Activated T-helper 2 cell treated with anti-CD3 and anti-CD28 coated beads, Interferon-gamma antibody, Interleukin-2, Interleukin-4, amounts not matched to agents 10 μg/mL and 5 μg/mL and 100 μg/mL, durations not matched to agents 14 hours and 24 hours and 36 hours (primary cell): ENCODE measurements at regions not wholly inside any gene's neighbourhood (a gene's known extent, or its start where the extent isn't known, plus 50 kb on each side); places are given as distances from the start of the nearest gene placed in this dataset.

Experiments
- DNase-seq: peaks from one replicate; pipeline ENCODE4 v3.0.0; 2021; ENCODE audit warnings: low spot score
- H3K27ac Mint-ChIP-seq: one replicate; pipeline ENCODE4 v1.8.0; 2021; ENCODE audit warnings: mixed read lengths
- H3K27me3 Mint-ChIP-seq: one replicate; pipeline ENCODE4 v1.8.0; 2021; ENCODE audit warnings: low read depth, mixed read lengths
- H3K36me3 Mint-ChIP-seq: one replicate; pipeline ENCODE4 v1.8.0; 2021; ENCODE audit warnings: low read depth, mixed read lengths
- H3K4me1 Mint-ChIP-seq: one replicate; pipeline ENCODE4 v1.8.0; 2021; ENCODE audit warnings: low read depth, mixed read lengths
- H3K4me3 Mint-ChIP-seq: one replicate; pipeline ENCODE4 v1.8.0; 2021; ENCODE audit warnings: low read depth, mild to moderate bottlenecking, moderate library complexity, mixed read lengths
- H3K9me3 Mint-ChIP-seq: one replicate; pipeline ENCODE4 v1.8.0; 2021; ENCODE audit warnings: mixed read lengths
- intact Hi-C: fragments of 100-400 bp; cut with micrococcal nuclease; formaldehyde crosslinking; loops from one replicate; pipeline ENCODE4 v1.15.1; 2023

DNA sequence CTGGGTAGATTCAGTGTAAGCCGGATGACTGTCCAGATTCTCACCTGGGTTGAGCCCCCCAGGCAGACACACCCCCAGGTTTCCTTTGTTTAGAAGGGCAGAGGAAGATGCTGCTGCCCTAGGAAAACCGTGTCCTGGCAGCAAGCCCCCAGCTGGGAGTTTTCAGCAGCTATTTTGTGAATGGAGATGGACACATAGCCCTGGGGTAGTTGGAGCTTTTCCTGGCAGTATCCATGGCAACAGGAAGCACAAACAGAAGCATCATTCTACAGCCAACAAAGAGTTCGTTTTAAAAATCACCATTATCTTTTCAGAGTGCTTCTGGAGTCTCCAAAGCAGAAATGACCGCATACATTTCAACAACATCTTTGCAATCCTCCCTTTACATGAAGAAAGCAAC is 245.5 kb downstream of the BRD1 start:
- Mint-ChIP-seq H3K27ac (no peak overlapping the region), H3K27me3 (no peaks in the 10 kb centered on the region), H3K4me3 (no peak overlapping the region), H3K36me3 (peaks cover 3% of the 10 kb centered on the region), H3K4me1 (no peaks in the 10 kb centered on the region), H3K9me3 (no peaks in the 10 kb centered on the region)
- DNase-seq: no peak
- intact Hi-C loops: no loop called here

DNA sequence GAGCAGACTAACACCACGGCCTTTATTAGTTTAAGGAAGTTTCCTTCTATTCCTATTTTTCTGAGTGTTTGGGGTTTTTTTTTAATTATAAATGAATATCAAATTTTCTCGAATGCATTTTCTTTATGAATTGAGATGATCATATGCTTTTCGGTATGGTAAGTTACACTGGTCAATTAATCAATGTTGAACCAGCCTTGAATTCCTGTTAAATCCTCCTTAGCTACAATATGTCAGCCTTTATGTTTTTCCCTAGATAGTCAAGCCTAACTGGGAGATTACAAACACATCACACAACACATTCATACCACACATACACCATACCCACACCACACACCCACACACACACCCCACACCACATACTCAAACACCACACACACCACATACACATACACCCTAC is 247.6 kb downstream of the BRD1 start:
- Mint-ChIP-seq H3K27ac (no peak overlapping the region), H3K4me1 (no peaks in the 10 kb centered on the region), H3K9me3 (no peaks in the 10 kb centered on the region), H3K27me3 (no peaks in the 10 kb centered on the region), H3K36me3 (peaks cover 3% of the 10 kb centered on the region), H3K4me3 (no peak overlapping the region)
- intact Hi-C loops: no loop called here
- no peak for DNase-seq

DNA sequence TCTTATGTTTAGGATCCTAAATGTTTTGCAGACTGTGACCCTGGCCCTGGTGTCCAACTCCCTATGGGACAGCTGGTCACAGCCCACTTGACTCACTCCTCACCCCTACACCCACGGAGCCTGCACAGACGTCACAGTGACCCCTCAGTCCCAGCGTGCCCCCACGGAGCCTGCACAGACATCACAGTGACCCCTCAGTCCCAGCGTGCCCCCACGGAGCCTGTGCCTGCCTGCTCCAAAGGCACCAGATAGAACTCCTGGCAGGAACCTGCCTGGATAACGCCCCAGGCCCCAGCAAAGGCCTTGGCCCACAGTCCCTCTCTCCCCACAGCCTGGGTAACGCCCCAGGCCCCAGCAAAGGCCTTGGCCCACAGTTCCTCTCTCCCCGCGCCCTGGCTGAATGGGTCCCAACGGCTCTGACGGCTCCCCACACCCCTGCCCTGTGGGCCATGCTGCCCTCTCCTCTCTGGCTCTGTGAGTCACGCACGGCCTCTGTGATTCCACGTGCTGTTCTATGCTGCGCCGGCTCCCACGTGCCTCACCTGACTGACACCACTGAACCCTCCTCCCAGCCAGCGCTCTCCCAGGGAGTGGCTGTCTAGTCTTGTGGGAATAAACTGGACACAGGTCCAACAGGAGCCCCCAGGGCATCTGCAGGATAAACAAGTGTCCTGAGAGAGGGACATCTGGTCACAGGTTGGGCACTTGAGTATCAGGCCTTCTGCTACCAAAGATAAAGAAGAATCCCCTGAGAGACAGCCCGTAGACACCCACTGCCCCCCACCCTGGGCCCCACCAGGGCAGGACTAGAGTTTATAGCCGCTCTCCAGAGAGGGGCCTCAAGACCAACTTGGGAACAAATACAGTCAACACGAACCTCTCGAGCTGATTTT is 250.3 kb downstream of the BRD1 start:
- Mint-ChIP-seq H3K27ac (no peak overlapping the region), H3K4me1 (no peaks in the 10 kb centered on the region), H3K27me3 (no peaks in the 10 kb centered on the region), H3K4me3 (no peak overlapping the region), H3K9me3 (no peaks in the 10 kb centered on the region), H3K36me3 (no peaks in the 10 kb centered on the region)
- no peak for DNase-seq
- intact Hi-C loops: no loop called here

- intact Hi-C loops: no loop called here
- no peaks in the 10 kb centered on the region for H3K4me1 Mint-ChIP-seq
- DNase-seq: no peak
- H3K9me3 Mint-ChIP-seq: no peaks in the 10 kb centered on the region
- no peak overlapping the region for H3K4me3 Mint-ChIP-seq
- no peak overlapping the region for H3K27ac Mint-ChIP-seq
- no peaks in the 10 kb centered on the region for H3K27me3 Mint-ChIP-seq
- no peaks in the 10 kb centered on the region for H3K36me3 Mint-ChIP-seq
Observed at GRCh38 chr22:49576241-49577141, 251.2 kb downstream of the BRD1 start.

DNA sequence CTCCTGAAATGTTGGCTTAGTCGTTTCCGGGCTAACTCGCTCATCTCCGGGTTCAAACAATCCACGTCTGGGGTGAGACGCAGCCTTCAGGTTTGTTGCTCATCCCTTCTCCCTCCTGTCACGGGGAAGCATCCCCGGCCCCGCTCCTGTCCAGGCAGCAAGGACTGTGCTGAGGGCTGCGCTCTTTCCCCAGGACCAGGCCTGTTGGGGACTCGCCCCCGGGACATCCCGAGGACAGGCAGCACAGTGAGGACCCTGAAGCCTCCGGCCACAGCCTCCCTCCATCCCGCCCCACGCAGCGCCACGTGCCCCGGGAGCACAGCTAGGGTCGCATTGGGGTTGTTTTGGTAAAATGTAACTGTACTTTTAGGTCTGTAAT is 252.0 kb downstream of the BRD1 start:
- intact Hi-C loops: no loop called here
- no peak for DNase-seq
- H3K27me3 Mint-ChIP-seq: no peaks in the 10 kb centered on the region

GRCh38 chr22:49574881-49575702 is 252.6 kb downstream of the BRD1 start:
- H3K27me3 Mint-ChIP-seq: no peaks in the 10 kb centered on the region
- H3K9me3 Mint-ChIP-seq: no peaks in the 10 kb centered on the region
- no peak overlapping the region for H3K27ac Mint-ChIP-seq

More for the DNA sequence above, 252.0 kb downstream of the BRD1 start:
- Mint-ChIP-seq H3K27ac (no peak overlapping the region), H3K9me3 (no peaks in the 10 kb centered on the region), H3K4me1 (no peaks in the 10 kb centered on the region), H3K36me3 (no peaks in the 10 kb centered on the region), H3K4me3 (no peak overlapping the region)

DNA sequence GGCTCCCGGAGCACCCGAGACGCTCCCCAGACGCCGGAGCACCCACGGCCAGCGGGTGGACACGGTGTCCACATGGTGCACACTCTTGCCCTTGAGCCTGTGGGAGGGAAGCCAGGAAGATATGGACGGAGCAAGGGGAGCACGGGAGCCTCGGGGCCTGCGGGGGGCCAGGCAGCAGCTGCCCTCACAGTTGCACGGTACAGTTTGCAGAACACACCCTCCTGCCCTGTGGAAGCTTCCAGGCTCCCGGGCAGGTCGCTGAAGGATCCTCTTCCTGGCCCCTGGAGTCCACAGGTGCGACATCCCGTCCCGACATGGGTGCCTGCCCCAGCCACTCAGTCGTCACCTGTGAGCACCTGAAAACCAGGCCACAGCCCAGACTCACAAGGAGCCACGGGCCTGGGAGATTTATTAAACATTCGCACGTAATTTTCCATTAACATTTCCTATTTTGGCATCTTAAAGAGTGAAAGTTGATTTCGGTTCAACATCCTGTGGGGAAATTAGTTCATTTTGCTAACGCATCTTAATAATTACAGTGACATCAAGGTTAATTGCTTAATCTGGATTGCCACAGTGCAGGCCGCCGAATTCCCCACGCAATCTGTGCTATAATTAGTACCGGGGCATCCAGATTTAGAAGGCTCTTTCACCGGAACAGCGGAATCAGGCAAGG is 253.3 kb downstream of the BRD1 start:
- no peaks in the 10 kb centered on the region for H3K4me1 Mint-ChIP-seq
- no peak overlapping the region for H3K27ac Mint-ChIP-seq
- no peaks in the 10 kb centered on the region for H3K9me3 Mint-ChIP-seq
- DNase-seq: no peak
- H3K4me3 Mint-ChIP-seq: no peak overlapping the region
- intact Hi-C loops: no loop called here
- H3K36me3 Mint-ChIP-seq: no peaks in the 10 kb centered on the region
- H3K27me3 Mint-ChIP-seq: no peaks in the 10 kb centered on the region

More at GRCh38 chr22:49574881-49575702, 252.6 kb downstream of the BRD1 start:
- intact Hi-C loops: no loop called here
- Mint-ChIP-seq H3K4me3 (no peak overlapping the region), H3K36me3 (no peaks in the 10 kb centered on the region), H3K4me1 (no peaks in the 10 kb centered on the region)
- DNase-seq: no peak

DNA sequence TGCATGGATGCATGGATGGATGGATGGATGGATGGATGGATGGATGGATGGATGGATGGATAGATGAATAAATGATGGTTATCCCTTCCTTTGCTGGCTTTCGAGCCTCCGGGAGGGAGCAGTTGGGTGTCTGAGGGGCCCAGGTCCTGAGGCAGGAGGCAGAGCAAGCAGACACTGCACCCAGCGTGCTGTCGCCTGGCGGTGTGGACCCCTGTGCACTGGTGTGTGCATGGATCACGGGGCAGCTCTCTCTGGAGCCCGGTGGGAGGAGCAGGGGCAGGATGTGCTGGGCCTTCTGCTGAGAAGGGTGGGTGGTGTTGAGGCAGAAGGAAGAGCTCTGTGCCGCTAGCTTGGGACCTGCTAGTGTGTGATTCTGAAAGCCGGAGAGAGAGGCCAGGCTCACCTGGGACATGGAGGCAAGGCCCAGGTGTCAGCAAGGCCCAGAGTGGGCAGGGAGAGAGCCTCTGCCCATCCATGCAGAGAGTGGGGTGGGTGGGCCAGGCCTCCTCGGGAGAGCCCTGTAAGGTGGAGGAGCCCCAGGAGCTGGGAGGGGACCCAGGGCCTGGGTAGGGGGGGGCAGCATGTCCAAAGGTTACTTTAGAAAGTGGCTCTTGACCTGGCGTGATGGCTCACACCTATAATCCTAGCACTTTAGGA is 254.4 kb downstream of the BRD1 start:
- intact Hi-C loops: no loop called here
- Mint-ChIP-seq H3K27ac (no peak overlapping the region), H3K9me3 (no peaks in the 10 kb centered on the region), H3K36me3 (no peaks in the 10 kb centered on the region), H3K4me1 (no peaks in the 10 kb centered on the region), H3K27me3 (no peaks in the 10 kb centered on the region), H3K4me3 (no peak overlapping the region)
- no peak for DNase-seq

DNA sequence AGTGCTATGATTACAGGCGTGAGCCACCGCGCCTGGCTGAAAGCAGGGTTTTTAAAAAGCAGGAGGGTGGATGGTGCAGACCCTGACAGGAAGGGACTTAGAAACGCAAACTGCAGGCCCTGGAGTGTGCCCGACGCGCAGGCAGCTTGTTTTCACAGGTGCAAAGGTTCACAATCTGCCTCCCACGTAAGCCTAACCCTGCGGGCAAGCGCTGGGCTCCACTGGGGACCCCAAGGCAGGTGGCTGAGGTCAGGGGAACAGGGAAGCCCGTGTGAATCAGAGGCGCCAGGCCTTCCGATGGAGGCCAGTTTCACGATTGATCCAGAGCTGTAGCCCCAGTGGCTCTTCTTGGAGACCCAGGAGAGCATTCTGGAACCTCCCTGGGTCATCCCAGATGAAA is 256.3 kb downstream of the BRD1 start:
- Mint-ChIP-seq H3K4me3 (no peak overlapping the region), H3K9me3 (no peaks in the 10 kb centered on the region), H3K27ac (no peak overlapping the region), H3K27me3 (no peaks in the 10 kb centered on the region), H3K36me3 (no peaks in the 10 kb centered on the region), H3K4me1 (no peaks in the 10 kb centered on the region)
- intact Hi-C loops: no loop called here
- DNase-seq: no peak

DNA sequence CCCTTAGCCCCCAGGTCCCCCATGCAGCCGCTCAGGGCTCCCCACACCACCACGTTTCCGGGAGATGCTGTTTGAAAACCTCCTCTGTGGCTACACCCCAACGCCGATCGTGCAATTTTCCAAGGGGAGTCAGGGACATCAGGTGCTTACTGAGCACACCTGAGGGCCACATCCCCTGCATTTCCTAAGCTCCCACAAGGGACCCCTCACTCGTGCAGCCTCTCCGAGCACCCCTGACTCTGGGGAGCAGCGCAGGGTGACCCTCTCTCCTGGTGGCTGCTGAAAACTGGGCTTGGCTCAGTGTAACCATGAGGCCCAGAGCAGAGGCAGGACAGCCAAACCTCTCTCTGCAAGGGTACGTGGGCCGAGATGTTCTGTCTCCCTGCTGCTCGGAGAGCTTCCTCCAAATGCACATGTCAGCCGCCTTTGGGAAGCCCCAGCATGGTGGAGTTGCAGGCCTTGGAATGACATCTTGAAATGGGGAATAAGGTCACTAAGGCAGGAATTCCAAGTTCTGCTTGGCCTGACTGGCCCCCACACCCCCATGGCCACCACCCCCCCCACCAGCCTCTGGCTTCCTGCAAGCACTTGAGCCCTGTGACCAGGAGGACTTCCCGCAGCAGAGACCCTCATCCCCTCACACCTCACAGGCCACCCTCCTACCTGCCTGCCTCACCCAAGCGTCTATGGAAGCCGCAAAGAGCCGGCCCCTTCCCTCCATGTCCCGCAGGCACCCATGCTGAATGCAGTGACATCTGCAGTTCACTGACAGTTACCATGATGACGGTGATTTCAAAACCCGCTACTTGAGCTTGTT is 257.4 kb downstream of the BRD1 start:
- no peaks in the 10 kb centered on the region for H3K4me1 Mint-ChIP-seq

DNA sequence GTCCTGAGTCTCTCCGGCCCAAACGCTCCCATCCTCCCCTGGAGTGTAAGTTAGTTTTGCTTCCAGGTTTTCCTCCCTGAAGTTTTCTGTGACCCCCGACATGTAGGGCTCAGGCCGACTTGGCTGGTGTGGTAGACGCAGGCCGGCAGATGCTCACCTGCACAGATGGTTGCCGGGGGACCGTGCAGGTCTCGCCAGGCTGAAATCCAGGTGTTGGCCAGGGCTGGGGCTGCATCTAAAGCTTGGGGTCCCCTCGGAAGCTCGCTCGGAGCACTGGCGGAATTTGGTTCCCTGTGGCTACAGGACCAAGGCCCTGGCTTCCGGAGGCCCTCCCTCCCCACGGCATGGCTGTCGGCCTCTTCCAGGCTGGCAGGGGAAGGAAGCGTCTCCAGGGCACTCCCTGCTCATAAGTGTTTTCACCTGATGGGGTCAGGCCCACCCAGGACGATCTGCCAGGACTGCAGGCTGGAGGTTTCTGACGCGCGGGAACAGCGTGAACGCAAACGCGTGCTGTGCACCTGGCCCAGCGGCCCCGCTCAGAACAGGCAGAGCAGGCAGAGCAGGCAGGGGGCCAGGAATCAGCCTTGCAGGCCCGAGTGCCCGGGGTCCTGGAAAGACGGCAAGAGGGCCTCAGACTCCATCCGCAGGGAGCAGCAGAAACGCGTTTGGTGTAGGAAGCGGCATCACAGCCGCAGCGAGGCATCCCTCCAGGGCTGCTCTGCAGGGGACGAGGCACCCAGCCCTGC is 258.2 kb downstream of the BRD1 start:
- intact Hi-C loops: no loop called here
- H3K36me3 Mint-ChIP-seq: no peaks in the 10 kb centered on the region
- no peak overlapping the region for H3K27ac Mint-ChIP-seq
- H3K4me3 Mint-ChIP-seq: no peak overlapping the region
- no peaks in the 10 kb centered on the region for H3K4me1 Mint-ChIP-seq
- H3K9me3 Mint-ChIP-seq: no peaks in the 10 kb centered on the region
- no peaks in the 10 kb centered on the region for H3K27me3 Mint-ChIP-seq
- DNase-seq: no peak

More for the DNA sequence above, 257.4 kb downstream of the BRD1 start:
- Mint-ChIP-seq H3K9me3 (no peaks in the 10 kb centered on the region), H3K27me3 (no peaks in the 10 kb centered on the region), H3K36me3 (no peaks in the 10 kb centered on the region), H3K27ac (no peak overlapping the region), H3K4me3 (no peak overlapping the region)
- intact Hi-C loops: no loop called here
- DNase-seq: no peak
